ENCODE measurements at regions not wholly inside any gene's neighbourhood (a gene's known extent, or its start where the extent isn't known, plus 50 kb on each side); places are given as distances from the start of the nearest gene placed in this dataset.

- DNase-seq: no peak
- intact Hi-C loops (cut with DNase I; ENCODE audit: low total_unique reads): no loop called here
- Histone ChIP-seq H3K4me1 (no peaks in the 10 kb centered on the region), H3K36me3 (no peaks in the 10 kb centered on the region), H3K9me3 (no peaks in the 10 kb centered on the region), H3K4me3 (no peak overlapping the region), H3K27me3 (no peaks in the 10 kb centered on the region), H3K27ac (no peak overlapping the region)
- no peak for TF ChIP-seq POLR2A (IDR thresholded peaks at IDR 0.05)
- TF ChIP-seq, protein P1, sequence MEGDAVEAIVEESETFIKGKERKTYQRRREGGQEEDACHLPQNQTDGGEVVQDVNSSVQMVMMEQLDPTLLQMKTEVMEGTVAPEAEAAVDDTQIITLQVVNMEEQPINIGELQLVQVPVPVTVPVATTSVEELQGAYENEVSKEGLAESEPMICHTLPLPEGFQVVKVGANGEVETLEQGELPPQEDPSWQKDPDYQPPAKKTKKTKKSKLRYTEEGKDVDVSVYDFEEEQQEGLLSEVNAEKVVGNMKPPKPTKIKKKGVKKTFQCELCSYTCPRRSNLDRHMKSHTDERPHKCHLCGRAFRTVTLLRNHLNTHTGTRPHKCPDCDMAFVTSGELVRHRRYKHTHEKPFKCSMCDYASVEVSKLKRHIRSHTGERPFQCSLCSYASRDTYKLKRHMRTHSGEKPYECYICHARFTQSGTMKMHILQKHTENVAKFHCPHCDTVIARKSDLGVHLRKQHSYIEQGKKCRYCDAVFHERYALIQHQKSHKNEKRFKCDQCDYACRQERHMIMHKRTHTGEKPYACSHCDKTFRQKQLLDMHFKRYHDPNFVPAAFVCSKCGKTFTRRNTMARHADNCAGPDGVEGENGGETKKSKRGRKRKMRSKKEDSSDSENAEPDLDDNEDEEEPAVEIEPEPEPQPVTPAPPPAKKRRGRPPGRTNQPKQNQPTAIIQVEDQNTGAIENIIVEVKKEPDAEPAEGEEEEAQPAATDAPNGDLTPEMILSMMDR (IDR thresholded peaks at IDR 0.05): no peak
Observed at GRCh38 chr5:143732402-143732801, 79.6 kb upstream of the HMHB1 start.

DNA sequence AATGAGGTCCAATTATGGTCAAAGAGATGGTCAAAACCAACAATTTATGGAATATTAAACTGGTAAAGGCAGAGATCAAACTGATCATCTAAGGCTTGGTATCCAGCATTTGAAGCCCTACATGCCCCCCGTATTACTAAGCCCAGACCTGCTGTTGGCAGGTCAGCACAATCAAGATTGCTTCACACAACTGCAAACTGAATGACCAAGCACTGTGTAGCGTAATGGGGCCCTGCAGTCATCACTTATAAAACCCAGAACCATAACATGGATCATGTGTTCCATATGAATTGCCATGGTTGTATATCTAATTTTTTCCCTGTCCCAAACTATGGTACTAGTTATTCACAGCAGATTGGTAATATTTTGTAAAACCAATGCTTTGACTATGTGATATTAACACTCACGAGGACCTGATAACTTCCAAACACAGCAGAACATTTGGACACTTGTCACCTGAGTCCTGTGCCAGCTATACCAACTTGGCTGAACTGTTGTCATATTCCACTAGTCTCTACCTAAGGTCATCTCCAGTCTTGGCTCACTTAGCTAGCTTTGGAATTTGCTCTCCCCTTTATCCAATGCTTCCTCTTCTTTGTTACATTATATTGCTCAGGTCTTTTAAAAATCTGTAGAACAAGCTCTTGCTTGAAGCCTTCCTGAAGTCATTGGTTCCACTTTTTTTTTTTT lies 81.7 kb upstream of the HMHB1 start:
- H3K27ac ChIP-seq: no peak overlapping the region
- no peak for DNase-seq
- no peaks in the 10 kb centered on the region for H3K9me3 ChIP-seq
- no peak overlapping the region for H3K4me3 ChIP-seq
- intact Hi-C loops (cut with DNase I; ENCODE audit: low total_unique reads): no loop called here
- H3K27me3 ChIP-seq: no peaks in the 10 kb centered on the region
- no peaks in the 10 kb centered on the region for H3K4me1 ChIP-seq
- TF ChIP-seq POLR2A (IDR thresholded peaks at IDR 0.05): no peak
- TF ChIP-seq, protein P1 (IDR thresholded peaks at IDR 0.05): no peak
- no peaks in the 10 kb centered on the region for H3K36me3 ChIP-seq

DNA sequence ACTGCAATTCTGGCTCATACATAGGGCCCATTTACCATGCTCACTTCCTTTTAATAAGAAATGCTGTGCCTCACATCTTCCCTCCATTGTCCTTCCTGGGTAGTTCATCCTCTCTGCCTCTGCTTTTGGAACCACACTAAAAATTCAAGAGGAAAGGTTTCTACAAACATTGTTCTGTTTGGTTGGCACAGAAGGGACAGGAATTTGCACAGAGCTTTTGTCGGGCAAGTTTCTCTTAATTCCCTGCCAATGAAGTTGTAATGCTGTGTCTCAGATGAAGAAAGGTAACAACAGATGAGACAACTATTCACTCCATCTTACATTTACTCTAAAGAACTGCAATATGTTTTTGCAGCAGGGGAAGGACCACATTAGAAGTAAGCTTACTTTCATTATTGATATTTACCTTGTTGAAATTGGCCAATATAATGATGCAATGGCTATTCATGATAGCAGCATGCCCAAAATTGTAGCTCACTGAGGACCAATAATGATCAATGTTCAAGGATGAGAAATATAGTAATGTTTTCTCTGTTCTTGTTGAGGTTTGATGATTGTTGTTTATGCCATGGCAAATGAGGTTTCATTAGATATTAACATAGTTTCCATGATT lies 82.5 kb upstream of the HMHB1 start:
- H3K27ac ChIP-seq: no peak overlapping the region
- no peak for DNase-seq
- no peak overlapping the region for H3K4me3 ChIP-seq
- intact Hi-C loops (cut with DNase I; ENCODE audit: low total_unique reads): no loop called here
- no peaks in the 10 kb centered on the region for H3K27me3 ChIP-seq
- H3K4me1 ChIP-seq: no peaks in the 10 kb centered on the region
- H3K36me3 ChIP-seq: no peaks in the 10 kb centered on the region
- H3K9me3 ChIP-seq: peaks cover 0 to 4% of the 10 kb centered on the region in 2 donors
- no peak for TF ChIP-seq POLR2A (IDR thresholded peaks at IDR 0.05)
- TF ChIP-seq, protein P1 (IDR thresholded peaks at IDR 0.05): no peak

GRCh38 chr5:143723159-143723558 lies 88.8 kb upstream of the HMHB1 start:
- Histone ChIP-seq H3K27me3 (no peaks in the 10 kb centered on the region), H3K4me1 (no peaks in the 10 kb centered on the region), H3K27ac (no peak overlapping the region), H3K9me3 (peaks cover 0 to 6% of the 10 kb centered on the region in 2 donors), H3K36me3 (no peaks in the 10 kb centered on the region), H3K4me3 (no peak overlapping the region)
- intact Hi-C loops (cut with DNase I; ENCODE audit: low total_unique reads): no loop called here
- DNase-seq: no peak
- TF ChIP-seq, protein P1 (IDR thresholded peaks at IDR 0.05): no peak
- TF ChIP-seq POLR2A (IDR thresholded peaks at IDR 0.05): no peak

DNA sequence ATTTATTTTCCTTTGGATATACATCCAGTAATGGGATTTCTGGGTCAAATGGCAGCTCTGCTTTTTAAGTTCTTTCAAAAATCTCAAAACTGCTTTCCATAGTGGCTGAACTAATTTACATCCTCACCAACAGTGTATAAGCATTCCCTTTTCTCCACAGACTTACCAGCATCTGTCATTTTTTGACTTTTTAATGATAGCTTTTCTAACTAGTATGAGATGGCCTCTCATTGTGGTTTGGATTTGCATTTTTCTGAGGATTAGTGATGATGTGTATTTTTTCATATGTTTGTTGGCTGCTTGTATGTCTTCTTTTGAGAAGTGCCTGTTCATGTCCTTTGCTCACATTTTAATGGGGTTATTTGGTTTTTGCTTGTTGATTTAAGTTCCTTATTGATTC lies 90.0 kb upstream of the HMHB1 start:
- no peak for DNase-seq
- Histone ChIP-seq H3K4me1 (no peaks in the 10 kb centered on the region), H3K4me3 (no peak overlapping the region), H3K27ac (no peak overlapping the region), H3K36me3 (no peaks in the 10 kb centered on the region), H3K27me3 (no peaks in the 10 kb centered on the region), H3K9me3 (peaks cover 0 to 6% of the 10 kb centered on the region in 2 donors)
- no peak for TF ChIP-seq POLR2A (IDR thresholded peaks at IDR 0.05)
- TF ChIP-seq, protein P1 (IDR thresholded peaks at IDR 0.05): no peak
- intact Hi-C loops (cut with DNase I; ENCODE audit: low total_unique reads): no loop called here

Data from uterus (tissue), 3 donors.